ENCODE measurements at regions not wholly inside any gene's neighbourhood (a gene's known extent, or its start where the extent isn't known, plus 50 kb on each side); places are given as distances from the start of the nearest gene placed in this dataset.

GRCh38 chr11:62044639-62045121 lies 77.2 kb upstream of the FTH1 start:
- Histone ChIP-seq H3K36me3 (ENCODE audit: insufficient read depth, low read length) (no peaks in the 10 kb centered on the region), H3K9me2 (ENCODE audit: insufficient read depth, low read length) (no peaks in the 10 kb centered on the region), H3K27me3 (ENCODE audit: insufficient read depth, low read depth, low read length) (no peaks in the 10 kb centered on the region), H3K4me3 (ENCODE audit: low read length) (no peak overlapping the region), H3K27ac (ENCODE audit: low read length) (no peak overlapping the region), H3K9ac (ENCODE audit: low read length) (no peak overlapping the region), H3F3A (ENCODE audit: insufficient read depth, low read length, poor library complexity, severe bottlenecking) (no peaks in the 10 kb centered on the region), H3K79me2 (replicated peaks; ENCODE audit: insufficient read depth, low read length) (no peaks in the 10 kb centered on the region), H2AFZ (ENCODE audit: low read depth, low read length) (no peak overlapping the region), H3K9me3 (ENCODE audit: low read length) (no peaks in the 10 kb centered on the region), H3K4me2 (ENCODE audit: low read length) (no peak overlapping the region), H4K20me1 (ENCODE audit: insufficient read depth) (no peaks in the 10 kb centered on the region)
- no peak for TF ChIP-seq EP300 (conservative IDR thresholded peaks at IDR 0.05; ENCODE audit: poor library complexity, severe bottlenecking)
- TF ChIP-seq MXI1 (conservative IDR thresholded peaks at IDR 0.05; ENCODE audit: poor library complexity, severe bottlenecking): no peak
- TF ChIP-seq SMC3 (conservative IDR thresholded peaks at IDR 0.05; ENCODE audit: poor library complexity): no peak
- no peak for TF ChIP-seq POLR2AphosphoS5 (IDR thresholded peaks at IDR 0.05)
- no peak for TF ChIP-seq CTCF (IDR thresholded peaks at IDR 0.05; ENCODE audit: poor library complexity, severe bottlenecking)

- TF ChIP-seq POLR2AphosphoS5 (IDR thresholded peaks at IDR 0.05) (no peak), SMC3 (conservative IDR thresholded peaks at IDR 0.05; ENCODE audit: poor library complexity) (no peak), EP300 (conservative IDR thresholded peaks at IDR 0.05; ENCODE audit: poor library complexity, severe bottlenecking) (no peak), MXI1 (conservative IDR thresholded peaks at IDR 0.05; ENCODE audit: poor library complexity, severe bottlenecking) (no peak), REST (IDR thresholded peaks at IDR 0.05; ENCODE audit: borderline replicate concordance) (no peak), EZH2 (IDR thresholded peaks at IDR 0.05; ENCODE audit: borderline replicate concordance, insufficient read depth, low read length, poor library complexity, severe bottlenecking) (no peak), CTCF (IDR thresholded peaks at IDR 0.05; ENCODE audit: poor library complexity, severe bottlenecking) (no peak), RAD21 (conservative IDR thresholded peaks at IDR 0.05) (no peak), TAF1 (IDR thresholded peaks at IDR 0.05; ENCODE audit: low read depth) (no peak)
- H4K20me1 ChIP-seq (ENCODE audit: insufficient read depth): no peaks in the 10 kb centered on the region
- H3K9me2 ChIP-seq (ENCODE audit: insufficient read depth, low read length): no peaks in the 10 kb centered on the region
Measured at GRCh38 chr11:62035293-62035692, 67.9 kb upstream of the FTH1 start.

More at GRCh38 chr11:62035293-62035692, 67.9 kb upstream of the FTH1 start:
- Histone ChIP-seq H3K4me2 (ENCODE audit: low read length) (no peak overlapping the region), H3K9ac (ENCODE audit: low read length) (no peak overlapping the region), H3K36me3 (ENCODE audit: insufficient read depth, low read length) (no peaks in the 10 kb centered on the region), H3F3A (ENCODE audit: insufficient read depth, low read length, poor library complexity, severe bottlenecking) (no peaks in the 10 kb centered on the region), H2AFZ (ENCODE audit: low read depth, low read length) (no peak overlapping the region), H3K27ac (ENCODE audit: low read length) (no peak overlapping the region), H3K4me3 (ENCODE audit: low read length) (no peak overlapping the region), H3K27me3 (ENCODE audit: insufficient read depth, low read depth, low read length) (no peaks in the 10 kb centered on the region), H3K79me2 (replicated peaks; ENCODE audit: insufficient read depth, low read length) (no peaks in the 10 kb centered on the region), H3K9me3 (ENCODE audit: low read length) (no peaks in the 10 kb centered on the region)

Data from neural cell (in vitro differentiated cells).